ENCODE measurements at regions not wholly inside any gene's neighbourhood (a gene's known extent, or its start where the extent isn't known, plus 50 kb on each side); places are given as distances from the start of the nearest gene placed in this dataset.
A peak's percentile ranks its signal among the peaks of the same experiment; 100 is the strongest.
"Not testable (repeated sequence)": the region's sequence is repeated elsewhere in the genome, so short reads cannot be mapped to it uniquely, and the experiment has no call there.

DNA sequence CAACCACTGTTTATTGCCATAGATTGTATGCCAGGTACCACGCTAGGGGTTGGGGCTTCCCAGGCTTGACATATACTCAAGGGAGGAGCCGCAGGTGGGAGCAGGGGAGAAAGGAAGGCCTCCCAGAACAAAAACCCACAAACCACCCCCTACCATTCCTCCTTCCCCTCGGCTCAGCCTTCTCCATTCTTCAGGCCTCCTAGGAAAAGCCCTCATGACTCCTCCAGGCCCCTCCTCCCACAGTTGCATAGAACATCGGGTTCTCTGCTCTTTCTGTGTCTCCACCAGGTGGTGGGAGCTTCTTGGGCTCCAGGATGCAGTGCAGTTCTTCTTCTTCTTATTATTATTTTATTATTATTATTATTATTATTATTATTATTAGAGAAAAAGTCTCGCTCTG lies 80.3 kb downstream of the ZFP36L2 start:
- DNase-seq (ENCODE audit: low read depth), result no peak

DNA sequence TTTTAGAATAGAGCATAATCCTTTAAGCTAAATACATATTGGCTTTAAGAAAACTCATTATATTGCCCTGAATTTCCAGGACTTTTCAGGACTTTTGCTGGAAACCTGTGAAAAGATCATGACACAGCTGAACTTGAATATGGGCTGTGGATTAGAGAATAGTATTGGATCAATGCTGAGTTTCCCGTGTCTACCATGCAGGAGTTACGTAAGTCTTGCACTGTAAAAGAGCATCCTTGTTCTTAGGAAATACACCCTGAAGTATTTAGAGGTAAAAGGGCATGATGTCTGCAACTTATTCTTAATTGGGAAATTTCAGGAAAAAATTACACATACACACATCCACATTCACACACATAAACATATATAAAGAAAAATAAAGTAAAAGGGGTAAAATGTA lies 82.1 kb downstream of the ZFP36L2 start:
- no peak for DNase-seq (ENCODE audit: low read depth)

DNA sequence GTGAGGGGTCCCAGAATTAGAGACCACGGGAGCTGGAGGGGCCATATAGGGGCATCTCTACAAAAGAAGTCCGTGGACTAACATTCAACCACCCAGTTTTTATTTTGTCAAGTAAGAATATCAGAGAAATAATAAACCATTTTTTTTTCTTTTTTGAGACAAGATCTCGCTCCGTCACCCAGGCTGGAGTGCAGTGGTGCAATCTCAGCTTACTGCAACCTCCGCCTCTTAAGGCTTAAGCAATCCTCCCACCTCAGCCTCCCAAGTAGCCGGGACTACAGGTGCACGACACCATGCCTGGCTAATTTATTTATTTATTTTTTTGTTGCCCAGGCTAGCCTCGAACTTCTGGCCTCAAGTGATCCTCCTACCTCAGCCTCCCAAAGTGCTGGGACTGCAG lies 82.7 kb downstream of the ZFP36L2 start:
- DNase-seq (ENCODE audit: low read depth), result no peak

DNA sequence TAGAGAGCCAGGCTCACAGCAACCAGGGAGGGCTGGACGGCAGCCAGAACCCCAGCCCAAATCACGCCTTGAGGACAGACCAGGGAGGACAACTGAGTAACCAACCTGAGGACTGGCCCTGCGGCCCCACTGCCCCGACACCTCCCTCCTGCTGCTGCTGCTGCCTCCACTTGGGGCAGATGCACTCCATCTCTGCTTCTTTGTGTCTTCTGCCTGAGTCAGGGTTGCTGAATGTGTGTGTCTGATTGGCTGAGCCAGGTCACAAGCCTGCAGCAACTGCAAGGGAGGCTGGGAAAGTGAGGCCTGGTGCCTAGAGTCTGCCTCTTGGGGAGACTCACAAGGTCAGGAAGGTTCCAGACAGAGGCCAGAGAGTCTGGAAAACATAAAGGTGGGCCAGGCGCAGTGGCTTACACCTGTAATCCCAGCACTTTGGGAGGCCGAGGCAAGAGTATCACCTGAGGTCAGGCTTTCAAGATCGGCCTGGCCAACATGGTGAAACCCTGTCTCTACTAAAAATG lies 83.4 kb downstream of the ZFP36L2 start:
- no peak for DNase-seq (ENCODE audit: low read depth)

DNA sequence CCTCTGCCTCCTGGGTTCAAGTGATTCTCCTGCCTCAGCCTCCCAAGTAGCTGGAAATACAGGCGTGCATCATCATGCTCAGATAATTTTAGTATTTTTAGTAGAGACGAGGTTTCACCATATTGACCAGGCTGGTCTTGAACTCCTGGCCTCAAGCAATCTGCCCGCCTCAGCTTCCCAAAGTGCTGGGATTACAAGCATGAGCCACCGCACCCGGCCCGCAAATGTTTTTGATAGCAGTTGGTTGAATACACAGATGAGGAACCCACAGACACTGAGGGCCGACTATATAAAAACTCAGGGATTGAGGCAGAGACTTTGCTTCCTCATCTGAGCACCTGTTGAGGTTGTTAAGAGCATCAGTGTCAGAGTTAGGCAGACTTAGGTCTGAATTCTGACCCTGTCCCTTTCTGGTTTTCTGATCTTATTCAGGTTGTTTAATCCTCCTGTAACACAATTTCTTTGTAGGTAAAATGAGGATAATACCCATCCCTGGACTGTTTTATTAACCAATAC lies 84.7 kb downstream of the ZFP36L2 start:
- not testable (repeated sequence) for DNase-seq (ENCODE audit: low read depth)

DNA sequence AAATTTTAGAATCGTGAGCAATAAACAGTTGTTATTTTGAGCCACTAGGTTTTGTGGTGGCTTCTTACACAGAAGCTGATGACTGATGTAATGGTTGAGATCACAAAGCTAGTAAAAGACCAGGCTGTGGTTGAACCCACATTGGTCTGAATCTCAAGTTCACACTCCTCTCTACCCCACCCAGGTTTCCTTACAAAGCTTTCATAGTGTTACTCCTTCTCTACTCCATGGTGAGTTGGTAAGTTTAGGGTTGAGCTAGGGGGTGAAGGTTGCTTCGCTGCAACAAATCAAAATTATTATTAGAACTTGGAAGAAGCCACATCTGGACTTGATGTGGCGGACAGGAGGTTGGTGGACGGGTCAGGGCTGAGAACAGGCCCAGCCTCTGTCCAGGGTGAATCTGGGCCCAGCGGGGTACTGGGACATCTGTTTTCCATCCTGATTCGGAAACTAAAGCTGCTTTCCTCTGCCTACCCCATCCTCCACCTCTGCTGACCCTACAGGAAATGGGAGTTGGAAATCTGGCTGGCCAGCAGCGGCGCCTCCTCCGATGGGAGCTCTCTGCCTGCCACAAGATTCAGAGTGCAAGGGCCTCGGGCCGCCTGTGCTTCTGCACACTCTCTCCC lies 86.3 kb downstream of the ZFP36L2 start:
- no peak for DNase-seq (ENCODE audit: low read depth)

DNA sequence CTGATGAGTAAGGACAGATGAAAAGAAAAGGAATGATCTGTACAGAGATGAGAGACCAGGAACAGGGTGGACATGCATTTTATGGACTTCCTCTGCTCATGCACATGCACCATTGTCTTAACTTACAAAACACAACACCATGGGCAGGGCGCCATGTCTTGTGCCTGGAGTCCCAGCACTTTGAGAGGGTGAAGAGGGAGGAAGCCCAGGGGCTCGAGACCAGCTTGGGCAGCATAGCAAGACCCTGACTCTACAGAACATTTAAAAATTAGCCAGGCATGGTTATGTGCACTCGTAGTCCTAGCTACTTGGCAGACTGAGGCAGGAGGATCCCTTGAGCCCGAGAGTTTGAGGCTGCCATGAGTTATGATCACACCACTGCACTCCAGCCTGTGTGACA lies 86.9 kb downstream of the ZFP36L2 start:
- no peak for DNase-seq (ENCODE audit: low read depth)

DNA sequence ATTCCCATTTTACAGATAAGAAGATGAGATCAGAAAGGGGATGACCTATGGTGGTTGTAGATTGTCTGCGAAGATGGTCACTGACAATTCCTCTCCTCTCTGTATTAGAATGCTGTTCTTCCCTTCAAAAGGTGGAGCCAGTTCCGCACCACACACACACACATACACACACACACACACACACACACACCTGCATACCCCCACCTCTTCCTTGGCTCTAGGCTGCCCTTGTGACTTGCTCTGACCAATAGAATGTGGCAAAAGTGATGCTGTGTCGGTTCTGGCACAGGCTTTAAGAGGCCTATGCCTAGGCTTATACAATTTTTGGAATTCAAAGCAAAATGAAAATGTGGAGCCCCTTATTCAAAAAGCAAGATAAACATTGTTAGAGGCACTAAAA lies 88.0 kb downstream of the ZFP36L2 start:
- DNase-seq (ENCODE audit: low read depth), result no peak

DNA sequence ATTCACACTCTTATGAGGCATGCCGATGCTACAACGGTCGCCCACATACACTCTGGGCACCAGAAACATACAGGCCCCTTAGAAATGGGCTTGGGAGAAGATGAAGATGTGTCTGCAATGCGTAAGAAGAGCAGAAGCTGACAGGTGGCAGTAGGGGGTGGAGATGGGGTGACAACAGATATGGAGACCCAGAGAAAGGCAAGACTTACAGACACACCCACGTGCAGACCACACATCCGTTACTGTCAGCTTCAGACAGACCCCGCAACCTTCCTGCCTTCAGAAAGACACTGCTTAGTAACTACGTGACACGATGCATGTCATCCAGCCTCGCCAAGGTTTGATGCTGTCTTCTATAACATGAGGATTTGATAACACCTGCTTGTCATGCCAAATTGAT lies 89.5 kb downstream of the ZFP36L2 start:
- peak; percentile 83 for DNase-seq (ENCODE audit: low read depth)

DNA sequence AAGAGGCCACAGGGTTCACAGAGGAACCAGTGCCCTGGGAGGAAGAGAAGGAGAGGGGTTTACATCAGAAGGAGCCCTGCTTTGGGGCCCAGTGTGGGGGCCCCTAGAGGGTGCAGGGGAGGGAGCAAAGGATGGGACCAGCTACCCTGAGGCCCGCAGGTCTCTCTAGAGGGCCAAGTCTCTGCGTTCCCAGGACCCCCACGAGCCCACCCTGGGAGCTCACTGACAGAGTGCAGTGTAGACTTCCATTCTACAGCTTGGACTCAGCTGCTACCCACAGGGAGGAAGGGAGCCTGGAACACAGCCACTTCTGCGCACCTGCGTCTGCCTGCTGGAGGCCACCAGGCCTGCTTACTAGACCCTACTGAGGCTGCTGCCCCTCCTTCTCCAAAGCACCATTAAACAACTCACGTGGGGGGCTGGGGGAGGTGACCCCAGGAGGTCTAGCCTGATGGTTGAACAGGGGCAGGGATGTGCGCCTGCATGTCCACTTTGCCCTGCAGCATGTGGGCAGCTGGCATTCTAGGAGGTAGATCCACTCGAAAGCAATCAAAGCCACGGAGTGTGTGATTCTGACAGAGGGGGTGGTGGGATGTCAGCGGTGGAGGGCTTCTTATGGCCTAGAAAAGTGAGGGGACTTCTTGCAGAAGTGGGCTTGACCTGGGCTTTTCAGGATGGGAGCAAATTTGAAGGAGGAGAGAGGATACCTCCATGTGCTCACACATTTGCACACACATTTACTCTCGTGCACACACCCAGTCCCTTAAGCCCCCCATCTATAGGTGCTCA lies 90.2 kb downstream of the ZFP36L2 start:
- no peak for DNase-seq (ENCODE audit: low read depth)

DNA sequence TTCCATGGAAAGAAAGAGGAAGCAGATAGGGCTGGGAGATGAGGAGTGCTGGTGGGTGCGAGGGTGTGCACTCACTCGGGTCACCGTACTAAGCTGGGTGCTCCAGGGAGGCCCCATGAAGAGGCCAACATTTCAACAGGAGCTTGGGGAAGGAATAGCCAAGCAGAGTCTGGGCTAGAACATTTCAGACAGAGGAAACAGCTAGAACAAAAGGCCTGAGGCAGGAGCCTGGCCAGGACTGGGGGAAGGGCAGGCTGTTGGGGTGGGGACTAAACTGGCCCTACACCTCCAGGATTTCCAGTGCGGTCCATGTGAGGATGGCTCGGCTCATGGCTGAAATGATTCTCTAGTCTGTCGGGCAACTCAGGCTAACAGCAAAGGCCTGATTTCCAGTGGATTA lies 90.8 kb downstream of the ZFP36L2 start:
- no peak for DNase-seq (ENCODE audit: low read depth)

DNA sequence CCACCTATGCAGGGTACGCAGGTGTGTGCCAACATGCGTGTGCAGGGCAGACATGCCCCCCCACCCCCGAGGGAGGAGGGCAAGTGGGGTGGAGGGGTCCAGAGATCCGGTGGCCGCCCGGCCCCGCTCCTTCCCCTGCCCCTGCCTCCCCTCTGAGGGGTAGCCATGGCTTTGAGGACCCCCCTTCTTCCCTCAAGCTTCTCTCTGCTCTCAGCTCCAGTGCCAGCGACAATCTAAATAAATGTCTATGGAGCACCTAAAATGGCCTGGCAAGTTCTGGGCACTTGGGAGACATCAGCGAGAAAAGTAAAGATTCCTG lies 91.9 kb downstream of the ZFP36L2 start:
- DNase-seq (ENCODE audit: low read depth), result no peak

DNA sequence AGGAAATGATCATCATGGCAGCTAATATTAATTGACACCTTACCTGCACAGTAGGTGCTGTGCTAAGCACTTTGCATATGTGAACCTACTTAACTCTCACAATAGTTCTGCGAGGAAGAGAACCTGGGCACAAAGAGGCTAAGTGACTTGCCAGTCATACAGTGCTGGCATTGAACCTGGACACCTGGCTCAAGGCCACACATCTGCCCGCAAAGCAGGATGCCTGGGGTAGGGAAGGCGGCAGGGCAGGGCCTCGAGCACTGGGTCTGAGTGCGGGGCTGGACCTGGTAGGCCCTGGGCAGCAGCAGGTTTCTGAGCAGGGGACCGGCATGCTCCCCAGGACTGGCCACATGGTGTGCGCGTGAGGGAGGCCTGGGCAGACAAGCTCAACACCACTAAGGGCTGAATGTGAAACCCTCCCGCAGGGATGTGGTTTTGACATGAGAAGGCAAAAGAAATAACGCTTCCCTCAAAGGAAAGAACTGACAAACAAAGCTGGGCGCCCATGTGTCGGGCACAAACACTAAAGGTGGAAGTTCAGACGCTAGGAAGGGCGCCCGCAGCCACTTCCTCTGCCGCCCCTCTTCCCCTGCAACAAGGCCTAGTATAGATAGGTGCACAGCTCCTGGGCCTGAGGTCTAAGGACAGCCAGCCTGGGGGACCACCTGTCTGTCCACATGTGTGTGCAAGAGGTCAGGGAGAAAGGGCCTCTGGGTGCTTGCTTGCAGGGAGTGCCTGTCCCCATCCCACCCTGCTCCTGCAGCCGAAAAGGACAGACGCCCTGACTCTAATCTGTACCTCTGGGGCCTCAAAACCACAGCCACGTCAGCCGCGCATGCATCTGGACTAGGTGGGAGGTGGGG lies 92.5 kb downstream of the ZFP36L2 start:
- DNase-seq (ENCODE audit: low read depth), result peak; percentile 79

DNA sequence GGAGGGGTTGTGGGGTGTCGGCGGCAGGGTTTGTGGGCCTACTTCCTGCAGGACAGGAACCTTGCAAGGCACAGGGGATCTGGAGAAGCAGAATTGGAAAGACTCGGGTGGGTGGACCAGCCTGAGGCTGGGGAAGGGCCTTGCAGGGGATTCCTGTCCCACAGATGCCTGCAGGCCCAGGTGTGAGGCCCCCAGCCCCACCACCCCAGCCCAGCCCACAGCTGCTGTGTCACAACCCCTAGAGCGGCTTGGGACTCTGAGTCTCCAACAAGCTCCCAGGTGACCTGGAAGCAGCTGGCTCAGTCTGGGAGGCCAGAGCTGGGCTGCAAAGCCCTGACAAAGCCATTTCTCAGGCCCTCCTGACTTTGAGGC lies 93.1 kb downstream of the ZFP36L2 start:
- no peak for DNase-seq (ENCODE audit: low read depth)

DNA sequence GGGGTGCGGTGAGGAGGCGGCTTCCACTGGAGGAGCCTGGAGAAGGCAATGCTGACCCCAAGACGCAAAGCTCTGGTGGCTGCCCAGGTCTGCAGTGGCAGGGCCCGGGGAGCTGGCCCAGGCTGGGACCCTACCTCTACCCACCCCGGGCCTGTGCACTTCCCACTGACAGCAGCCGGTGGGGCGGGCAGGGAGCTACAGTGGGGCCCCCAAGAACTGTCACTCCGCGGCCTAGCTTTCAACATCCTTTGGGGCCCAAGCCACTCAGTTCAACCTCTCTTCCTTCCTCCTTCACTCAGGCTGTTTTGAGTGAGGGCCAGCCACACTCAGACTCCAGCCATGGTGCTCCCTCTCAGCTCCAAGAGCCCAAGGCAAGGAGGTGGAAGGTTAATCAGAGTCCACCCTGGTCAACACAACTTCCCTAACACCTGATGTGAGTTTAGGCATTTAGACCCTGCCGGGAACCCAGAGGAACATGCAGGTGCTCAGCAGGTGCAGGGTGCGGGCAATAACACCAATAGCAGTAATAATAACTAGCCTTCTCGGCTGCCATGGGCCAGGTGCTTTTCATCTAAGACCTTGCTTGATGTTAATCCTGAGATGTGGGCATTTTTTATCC lies 93.6 kb downstream of the ZFP36L2 start:
- no peak for DNase-seq (ENCODE audit: low read depth)

DNA sequence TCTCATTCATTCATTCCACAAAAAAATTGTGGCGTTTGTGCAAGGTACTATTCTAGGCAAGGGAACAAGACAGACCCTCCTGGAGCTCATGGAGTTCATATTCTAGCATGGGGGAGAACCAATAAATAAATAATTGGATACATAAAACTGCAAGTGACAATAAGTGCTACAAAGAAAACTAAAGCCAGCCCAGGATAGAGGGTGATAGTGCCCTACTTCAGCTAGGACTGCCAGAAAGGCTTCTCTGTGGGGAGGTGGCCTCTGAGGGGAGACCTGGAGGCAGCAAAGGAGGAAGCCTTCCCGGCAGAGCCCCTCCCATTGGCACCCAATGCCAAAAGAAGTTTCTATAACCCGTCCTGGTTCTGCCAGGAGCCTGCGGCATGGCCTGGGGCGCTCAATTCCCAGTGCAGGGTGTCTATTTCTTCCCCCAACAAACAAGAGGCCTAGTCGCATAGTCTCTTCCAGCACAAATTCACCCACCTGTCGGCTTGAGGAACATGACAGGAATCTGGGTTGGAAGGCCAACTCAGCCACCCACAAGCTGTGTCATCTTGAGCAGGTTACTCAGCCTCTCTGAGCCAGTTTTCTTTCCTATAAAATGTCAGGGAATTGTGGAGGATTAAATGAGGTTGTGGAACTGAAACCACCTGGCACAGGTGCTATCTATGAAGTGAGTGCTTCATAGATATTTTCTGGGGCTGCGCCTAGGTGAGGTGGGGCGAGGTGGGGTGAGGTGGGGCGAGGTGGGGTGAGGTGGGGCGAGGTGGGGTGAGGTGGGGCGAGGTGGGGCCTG lies 94.3 kb downstream of the ZFP36L2 start:
- DNase-seq (ENCODE audit: low read depth), result no peak

DNA sequence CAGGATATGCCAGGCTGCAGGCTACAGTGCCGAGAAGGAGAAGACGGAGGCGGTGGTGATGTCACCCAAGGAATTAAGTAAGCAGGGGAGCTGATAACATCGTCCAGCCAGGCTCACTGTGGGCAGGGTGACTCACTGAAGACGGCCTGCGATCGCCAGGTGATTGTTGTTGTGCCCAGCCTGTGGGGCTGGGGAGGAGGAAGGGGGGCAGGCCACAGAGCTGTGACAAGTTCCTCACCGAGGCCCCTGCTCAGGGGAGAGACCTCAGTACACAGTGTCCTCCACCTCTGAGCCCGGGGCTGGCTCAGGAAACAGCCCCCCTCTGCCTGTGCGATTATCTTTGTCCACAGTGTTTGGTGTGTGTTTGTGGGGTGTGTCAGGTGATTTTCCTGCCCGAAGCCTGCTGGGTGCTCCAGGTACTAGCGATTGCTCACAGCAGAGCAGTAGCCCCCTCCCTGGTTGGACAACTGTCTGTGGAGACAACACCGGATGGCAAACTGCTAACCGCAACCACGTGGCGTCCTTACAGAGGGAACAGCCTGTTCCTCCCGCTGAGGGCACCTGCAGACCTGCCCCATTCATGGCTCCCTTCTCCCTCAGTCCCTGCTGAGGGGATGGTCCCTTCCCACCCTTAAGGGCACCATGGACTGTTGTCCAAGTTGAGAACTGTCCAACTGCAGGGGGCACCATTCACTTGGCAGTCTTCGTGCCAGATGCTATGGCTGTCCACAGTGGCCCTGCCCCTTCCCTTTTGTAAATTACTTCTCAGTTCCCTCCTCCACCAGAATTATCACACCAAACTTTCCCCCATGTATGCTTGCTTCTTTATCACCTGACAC lies 95.1 kb downstream of the ZFP36L2 start:
- DNase-seq (ENCODE audit: low read depth), result peak; percentile 69

DNA sequence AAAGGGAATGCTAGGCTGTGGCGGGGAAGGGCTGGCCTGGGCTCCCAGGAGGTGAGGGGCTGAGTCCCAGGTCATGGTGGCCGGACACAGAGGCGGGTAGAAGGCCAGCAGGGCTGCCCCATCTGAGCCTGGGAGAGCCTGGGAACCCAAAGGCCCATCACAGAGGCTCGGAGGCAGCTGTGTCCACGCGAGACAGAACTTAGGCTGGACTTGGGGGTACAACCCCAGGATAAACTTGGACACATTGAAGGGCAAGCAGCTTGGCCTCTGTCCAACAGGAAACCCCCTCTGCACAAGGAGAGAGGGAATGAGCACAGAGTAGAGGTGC lies 95.9 kb downstream of the ZFP36L2 start:
- no peak for DNase-seq (ENCODE audit: low read depth)

DNA sequence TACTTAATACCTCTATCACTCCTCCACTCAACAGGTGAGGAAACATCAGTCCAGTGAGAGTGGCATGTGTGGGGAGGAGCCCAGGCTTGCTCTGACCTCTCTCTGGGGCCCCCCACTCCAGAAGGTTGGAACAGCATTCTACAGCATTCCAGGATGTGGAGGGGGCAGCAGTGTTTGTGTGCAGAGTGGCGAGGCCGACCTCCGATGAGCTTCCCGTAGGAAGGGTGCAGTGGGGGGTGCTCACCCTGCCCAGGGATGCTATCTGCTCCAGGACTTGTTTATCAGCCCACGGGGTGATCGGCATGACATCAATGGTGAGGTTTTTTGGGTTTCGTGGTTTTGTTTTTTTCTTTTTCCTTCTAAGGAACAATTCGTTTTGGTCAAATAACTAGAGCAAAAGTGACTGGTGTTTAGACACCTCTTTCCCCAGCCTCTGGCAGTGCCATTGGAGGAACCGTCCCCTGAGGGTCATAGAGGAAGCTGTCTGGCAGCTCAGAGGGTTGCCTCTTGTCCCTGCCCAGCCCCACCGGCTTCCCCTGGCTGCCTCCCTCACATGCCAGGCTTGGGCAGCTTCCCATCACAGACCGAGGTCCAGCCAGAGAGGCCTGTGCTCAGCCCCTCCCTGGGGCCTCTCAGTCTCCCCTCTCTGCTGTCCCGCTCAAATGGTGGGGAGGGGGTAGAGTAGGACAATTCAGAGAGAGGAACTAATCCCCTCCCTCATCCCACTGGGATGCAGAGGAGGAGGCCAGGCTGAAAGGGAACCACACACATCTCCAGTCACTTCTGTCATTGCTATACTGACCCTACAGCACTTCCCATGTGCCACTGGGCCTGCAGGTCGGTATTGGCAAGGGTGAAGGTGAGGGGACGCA lies 96.5 kb downstream of the ZFP36L2 start:
- no peak for DNase-seq (ENCODE audit: low read depth)

DNA sequence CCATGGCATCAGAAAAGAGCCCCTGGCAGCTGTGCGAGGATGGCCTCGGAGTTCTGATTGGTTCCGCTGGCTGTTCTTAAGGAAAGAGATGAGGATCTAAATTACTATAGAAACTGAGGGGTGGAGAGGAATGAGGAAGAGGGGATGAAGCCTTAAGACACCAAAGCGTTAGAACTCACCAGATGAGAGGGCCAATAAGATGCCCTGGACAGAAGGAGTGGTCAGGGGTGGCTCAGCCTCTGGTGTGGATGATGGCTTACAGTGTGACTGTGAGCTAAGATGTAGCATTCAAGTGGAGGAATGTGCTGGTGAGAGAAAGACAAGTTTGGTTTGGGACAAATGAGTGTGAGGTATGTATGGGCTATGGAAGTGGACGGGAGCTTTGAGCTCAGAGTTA lies 97.8 kb downstream of the ZFP36L2 start:
- no peak for DNase-seq (ENCODE audit: low read depth)

Data from T follicular helper cell (primary cell).